Jurkat, Clone E6-1 (cell line): ENCODE measurements at regions not wholly inside any gene's neighbourhood (a gene's known extent, or its start where the extent isn't known, plus 50 kb on each side); places are given as distances from the start of the nearest gene placed in this dataset.
"Not testable (repeated sequence)": the region's sequence is repeated elsewhere in the genome, so short reads cannot be mapped to it uniquely, and the experiment has no call there.

Source experiments
- DNase-seq: peaks from one replicate; pipeline ENCODE4 v3.0.0-alpha.2; 2011; ENCODE audit warnings: low read depth, low spot score
- H3K4me3 ChIP-seq: 2 replicates; pipeline ENCODE4 v1.5.1; 2011; ENCODE audit warnings: mild to moderate bottlenecking, low read length, control low read depth, moderate library complexity

DNA sequence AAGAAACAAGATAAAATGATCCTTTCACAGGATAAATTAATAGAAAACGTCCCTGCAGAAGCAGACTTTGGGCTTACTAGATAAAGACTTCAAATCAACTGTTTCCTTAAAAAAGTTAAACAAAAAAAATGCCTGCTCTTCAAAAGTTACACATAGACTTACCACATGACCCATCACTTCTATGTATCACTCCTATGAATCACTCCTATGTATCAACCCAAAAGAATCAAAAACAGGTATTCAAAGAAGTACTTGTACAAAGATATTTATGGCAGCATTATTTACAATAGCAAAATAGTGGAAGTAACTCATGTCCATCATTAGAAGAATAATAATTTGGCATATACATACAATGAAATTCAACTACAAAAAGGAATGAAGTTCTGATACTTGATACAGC, 56.3 kb upstream of the PRDM9 start:
- no peak for DNase-seq
- H3K4me3 ChIP-seq, result no peak overlapping the region

DNA sequence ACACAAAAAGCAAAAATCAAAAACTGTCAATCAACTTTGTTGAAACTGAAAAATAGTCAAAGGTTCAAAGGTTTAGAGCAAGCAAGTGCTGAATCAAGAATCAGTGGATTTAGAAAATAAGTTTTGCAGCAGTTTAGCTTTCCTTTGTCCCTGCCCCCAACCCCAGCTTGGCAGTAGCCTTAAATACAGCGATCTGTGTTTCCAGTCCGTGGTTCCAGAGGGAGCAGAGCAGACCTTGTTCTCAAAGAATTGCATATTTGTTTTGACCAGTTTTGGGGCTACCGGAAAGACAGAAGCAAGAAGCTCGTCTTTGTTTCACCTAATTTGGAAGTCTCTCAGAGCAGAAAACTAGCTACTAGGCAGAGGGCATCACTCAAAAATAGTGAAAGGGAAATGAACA, 57.2 kb upstream of the PRDM9 start:
- no peak overlapping the region for H3K4me3 ChIP-seq
- no peak for DNase-seq

DNA sequence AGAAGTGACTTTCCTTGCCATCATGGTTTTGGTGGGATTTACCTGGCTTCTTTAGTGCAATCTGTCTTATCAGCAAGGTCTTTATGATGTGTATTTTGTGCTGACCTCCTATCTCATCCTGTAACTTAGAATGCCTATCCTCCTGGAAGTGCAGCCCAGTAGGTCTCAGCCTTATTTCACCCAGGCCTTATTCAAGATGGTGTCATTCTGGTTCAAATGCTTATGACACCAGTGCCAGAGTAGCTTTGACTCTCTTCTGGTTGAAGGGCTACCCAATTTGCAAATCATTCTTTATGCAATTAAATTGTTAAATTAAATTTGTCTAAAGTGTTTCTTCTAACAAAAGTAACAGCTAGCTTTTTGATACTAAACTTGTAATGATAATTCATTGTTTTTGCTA, 58.8 kb upstream of the PRDM9 start:
- DNase-seq, result no peak
- H3K4me3 ChIP-seq, result no peak overlapping the region

DNA sequence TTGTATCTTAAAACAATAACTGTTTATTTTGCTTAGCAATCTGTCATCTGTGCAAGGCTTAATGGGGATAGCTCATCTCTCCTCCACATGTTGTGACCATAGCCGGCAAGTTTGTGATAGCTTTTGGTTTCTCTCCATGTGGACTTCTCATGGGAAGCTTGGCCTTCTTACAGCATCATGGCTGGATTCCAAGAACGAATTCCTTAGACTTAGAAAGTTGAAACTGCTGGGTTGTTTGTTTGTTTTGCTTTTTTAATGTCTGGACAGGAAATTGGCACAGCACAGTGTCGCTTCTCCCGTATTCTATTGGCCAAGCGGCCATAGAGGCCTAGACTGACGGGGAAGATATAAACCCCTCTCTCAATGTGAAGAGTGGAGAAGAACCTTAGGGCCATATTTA, 61.0 kb upstream of the PRDM9 start:
- no peak overlapping the region for H3K4me3 ChIP-seq
- no peak for DNase-seq

DNA sequence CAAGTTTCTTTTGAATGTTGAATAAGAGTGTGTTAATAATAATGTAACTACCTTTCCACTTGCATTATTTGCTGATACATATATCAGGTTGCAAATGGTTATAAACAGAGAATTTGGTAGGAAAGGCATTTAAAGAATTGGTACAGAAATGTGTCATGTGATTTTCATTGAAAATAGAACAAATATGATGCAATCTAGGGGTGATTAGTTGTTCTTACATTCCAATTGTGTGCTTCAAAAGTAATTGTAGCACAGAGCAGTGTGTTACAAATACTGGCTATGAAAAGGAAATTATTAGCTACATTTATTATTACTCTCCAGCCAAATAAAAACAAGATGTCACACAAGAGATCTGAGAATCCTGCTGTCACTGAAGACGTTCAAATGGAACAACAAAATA, 61.8 kb upstream of the PRDM9 start:
- no peak for DNase-seq
- no peak overlapping the region for H3K4me3 ChIP-seq

DNA sequence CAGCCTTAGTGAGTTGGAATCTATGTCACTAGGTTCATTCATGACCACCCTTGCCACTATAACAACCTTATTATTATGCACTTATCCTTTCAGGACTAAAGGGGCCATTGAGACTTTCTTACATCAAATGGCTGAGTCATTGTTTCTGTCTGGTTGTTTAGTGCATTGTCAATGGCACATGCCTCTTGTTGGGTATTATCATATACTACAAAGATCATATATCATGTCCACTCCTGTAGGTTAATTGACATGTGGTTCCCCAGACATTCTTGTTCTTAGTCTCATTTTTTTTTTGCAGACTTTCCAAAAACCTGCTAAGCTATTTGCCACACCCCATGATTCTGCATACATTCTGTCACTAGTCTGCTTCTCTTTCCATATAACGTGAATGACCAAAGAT, 66.7 kb upstream of the PRDM9 start:
- H3K4me3 ChIP-seq, result no peak overlapping the region
- no peak for DNase-seq

DNA sequence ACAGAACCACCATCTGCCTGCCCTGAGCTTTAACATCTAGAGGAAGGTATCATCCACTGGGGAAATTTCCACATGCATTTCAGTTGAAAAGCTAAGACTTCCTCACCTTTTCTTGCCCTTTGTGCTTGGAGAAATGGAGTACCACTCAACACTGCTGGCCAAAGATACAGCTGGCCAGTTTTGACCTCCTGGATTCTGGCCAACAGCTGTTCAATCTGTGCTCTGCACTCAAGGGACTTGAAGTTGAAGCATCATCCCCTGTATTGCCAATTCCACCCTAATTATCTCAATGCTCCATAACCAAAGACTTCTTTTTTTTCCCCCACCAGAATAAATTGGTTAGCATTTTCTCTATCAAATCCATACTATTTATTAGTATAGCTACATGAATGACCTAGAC, 70.4 kb upstream of the PRDM9 start:
- no peak for DNase-seq
- no peak overlapping the region for H3K4me3 ChIP-seq

DNA sequence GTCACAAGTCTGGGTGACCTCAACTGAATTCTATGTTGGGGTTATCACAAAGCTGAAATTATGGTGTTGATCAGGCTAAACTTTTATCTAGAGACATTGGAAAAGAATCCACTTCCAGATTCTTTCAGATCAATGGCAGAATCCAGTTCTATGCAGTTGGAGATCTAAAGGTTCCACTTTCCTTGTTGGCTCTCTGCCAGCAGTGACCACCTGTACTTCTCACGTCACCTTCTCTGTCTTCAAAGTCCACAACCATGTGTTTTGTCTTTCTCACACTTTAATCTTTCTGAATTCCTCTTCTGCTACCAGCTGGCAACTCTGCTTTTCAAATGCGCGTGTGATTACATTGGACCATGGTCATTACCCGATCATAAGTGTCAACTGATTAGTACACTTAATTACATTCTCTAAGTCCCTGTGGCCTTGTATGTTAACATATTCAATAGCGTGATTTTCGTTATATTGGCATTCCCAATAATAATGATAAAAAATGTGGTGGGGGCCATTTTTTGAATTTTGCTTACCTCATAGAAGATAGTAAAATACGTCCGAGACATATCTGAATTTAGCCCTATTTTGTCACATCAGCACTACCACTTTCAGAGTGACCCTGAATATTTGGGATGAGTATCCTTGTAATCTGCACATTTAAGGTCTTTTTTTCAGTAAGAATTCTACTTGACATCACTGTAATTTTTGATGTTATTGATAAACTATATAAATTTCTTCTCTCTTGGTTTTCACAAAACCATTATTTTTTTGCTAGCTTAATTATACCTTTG, 73.7 kb upstream of the PRDM9 start:
- DNase-seq, result no peak
- H3K4me3 ChIP-seq, result no peak overlapping the region

DNA sequence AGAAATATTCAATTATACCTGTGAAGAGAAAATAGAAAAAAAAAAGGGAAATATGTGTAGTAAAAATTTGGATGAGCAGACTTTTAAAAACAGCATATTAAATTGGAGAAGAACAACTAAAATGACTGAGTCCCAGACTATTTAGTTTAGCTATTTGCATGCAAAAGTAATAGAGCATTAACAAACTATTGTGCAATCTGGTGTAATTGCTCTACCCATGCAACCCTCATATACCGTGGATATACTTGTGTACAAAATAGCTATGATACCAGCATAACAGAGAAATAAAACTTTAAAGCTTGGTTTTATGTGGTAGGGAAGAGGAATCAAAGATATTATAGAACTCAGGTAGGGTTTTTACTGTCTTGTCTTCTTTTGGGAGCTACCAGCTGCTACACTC, 78.7 kb upstream of the PRDM9 start:
- DNase-seq, result no peak

DNA sequence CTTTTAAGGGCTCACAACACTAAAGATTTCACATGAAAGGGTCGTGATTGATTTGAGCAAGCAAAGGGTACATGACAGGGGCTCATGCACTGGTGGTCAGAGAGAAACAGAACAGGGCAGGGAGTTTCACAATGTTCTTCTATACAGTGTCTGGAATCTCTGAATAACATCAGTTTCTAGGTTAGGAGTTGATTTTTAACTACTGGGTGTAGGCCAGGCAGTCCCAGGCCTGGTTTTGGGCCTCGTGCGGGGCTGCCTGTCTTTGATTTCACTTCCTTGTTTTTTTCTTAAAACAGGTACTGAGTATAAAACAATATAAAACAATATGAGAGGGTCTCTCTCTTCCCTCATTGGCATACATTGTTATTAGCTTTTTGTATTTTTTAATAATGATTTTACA, 87.2 kb upstream of the PRDM9 start:
- not testable (repeated sequence) for DNase-seq, H3K4me3 ChIP-seq

More for the DNA sequence above, 78.7 kb upstream of the PRDM9 start:
- H3K4me3 ChIP-seq, result no peak overlapping the region

DNA sequence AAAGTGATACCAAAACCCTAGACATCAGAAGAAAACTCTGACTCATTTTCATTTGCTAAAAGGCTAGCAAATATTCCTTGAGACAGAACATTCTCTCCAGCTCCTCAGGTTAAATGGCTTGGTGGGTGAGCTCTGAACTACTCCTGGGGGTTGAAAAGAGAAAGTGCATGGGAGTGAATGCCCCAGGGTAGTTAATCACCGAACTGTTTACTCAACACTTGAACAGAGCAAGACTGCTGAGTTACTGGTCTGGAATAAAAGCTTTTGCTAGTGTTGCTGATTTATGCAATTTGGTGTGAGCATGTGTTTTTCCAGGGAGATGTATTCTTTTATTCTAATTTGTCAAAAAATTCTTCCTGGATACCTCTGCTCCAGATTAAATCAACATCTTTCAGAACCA, 88.3 kb upstream of the PRDM9 start:
- no peak for DNase-seq
- no peak overlapping the region for H3K4me3 ChIP-seq

DNA sequence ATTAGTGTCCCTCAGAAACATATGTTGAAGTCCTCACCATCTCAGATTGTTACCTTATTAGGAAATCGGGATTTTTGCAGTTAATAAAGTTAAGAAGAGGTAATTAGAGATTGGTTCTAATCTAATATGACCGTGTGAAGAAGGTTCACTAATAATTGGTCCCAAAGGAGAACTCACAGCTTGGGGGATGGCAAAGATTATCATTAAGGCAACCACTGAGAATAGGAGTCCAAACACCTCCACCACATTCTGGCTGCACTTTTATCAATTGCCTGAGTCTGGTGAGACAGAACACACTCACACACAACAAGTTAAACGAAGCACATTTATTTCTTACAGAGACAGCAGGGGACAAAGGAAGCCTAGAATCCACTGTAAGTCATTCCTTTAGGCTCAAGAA, 94.9 kb upstream of the PRDM9 start:
- DNase-seq, result no peak
- H3K4me3 ChIP-seq, result no peak overlapping the region

DNA sequence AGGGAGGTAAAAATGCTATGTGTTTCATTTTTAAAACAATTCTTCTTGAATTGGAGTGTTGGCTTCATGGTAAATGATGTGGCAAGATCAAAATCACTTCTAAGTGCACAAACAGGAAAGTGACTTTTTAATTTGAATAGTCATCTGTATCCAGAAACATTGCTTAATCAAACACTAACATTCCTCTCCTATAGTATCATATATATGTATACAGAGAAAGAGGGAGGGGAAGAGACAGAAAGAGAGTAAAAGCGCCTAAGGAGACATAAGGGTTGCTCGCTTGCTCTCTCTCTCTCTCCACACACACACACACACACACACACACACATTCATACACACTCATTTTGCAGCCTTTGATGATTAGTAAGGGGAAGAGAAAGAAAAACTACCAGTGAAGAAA, 95.4 kb upstream of the PRDM9 start:
- no peak overlapping the region for H3K4me3 ChIP-seq
- no peak for DNase-seq

DNA sequence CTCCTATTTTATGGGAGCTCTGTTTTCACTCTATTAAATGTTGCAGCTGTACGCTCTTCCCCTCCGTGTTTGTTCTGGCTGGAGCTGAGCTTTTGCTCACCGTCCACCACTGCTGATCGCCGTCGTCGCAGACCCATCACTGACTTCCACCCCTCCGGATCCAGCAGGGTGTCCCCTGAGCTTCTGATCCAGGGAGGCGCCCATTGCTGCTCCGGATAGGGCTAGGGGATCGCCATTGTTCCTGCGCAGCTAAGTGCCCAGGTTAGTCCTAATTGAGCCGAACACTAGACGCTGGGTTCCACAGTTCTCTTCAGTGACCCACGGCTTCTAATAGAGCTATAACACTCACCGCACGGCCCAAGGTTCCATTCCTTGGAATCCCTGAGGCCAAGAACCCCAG, 96.2 kb upstream of the PRDM9 start:
- no peak for DNase-seq
- H3K4me3 ChIP-seq, result no peak overlapping the region

DNA sequence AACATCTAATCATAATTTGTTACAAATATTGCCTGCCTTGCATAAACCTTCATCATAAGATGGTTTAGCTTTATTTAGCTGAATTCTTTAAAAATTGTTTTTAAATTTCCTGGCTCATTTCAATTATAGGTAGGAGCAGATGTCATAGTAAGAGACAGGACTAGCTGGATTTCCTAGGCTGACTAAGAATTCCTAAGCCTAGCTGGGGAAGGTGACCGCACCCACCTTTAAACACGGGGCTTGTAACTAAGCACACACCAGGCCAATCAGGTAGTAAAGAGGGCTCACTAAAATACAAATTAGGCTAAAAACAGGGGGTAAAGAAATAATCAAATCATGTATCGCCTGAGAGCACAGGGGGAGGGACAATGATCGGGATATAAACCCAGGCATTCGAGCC, 96.6 kb upstream of the PRDM9 start:
- not testable (repeated sequence) for H3K4me3 ChIP-seq, DNase-seq

DNA sequence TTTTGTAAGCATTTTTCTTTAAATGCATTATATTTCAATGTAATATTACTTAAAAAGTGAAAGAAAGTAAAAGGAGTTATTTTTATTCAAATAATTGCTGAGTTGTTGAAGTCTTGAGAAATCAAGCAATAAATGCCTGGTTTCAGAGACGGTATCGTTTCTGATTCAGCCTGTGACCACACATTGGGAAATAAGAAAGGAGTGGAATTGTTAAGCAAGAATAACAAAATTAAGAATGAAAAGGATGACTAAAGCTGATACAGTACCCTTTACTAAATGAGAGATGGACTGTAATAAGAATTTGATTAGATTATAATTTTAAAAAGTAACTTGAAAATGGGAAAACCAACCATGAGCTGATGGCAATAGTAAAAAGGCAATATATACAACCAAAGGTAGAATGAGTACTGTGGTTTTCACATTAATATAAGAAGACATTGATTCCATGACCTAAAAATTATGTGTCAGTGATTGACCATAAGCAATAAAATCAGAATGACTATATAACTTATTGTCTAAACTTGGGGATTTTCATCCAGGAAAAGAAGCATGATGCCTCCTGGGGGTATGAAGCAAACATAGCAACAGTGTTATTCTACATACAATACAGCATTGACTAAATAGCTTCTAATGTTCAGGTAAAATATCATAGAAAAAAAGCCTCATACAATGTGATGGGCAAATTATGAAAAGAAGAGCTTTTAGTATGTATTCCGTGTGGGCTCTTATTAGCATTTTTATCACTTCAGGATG, 101.9 kb upstream of the PRDM9 start:
- no peak overlapping the region for H3K4me3 ChIP-seq
- no peak for DNase-seq

DNA sequence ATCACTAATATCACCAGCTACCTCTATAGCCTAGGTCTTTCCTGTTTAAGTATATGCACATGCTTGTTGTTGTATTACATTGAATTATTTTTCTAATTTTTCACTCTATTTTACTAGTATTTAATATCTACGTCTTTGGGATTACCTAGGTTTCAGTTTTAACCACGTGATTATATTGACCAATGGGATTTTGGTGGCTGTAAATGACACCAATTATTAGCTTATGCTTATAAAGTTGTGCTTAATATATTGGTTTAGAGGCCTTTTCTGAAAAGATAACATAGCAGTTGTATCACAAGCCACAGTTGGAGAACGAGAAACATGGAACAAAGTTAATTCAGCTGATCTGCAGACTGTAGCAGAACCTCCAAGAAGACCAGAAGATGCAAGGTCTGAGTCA, 104.8 kb upstream of the PRDM9 start:
- no peak for DNase-seq

DNA sequence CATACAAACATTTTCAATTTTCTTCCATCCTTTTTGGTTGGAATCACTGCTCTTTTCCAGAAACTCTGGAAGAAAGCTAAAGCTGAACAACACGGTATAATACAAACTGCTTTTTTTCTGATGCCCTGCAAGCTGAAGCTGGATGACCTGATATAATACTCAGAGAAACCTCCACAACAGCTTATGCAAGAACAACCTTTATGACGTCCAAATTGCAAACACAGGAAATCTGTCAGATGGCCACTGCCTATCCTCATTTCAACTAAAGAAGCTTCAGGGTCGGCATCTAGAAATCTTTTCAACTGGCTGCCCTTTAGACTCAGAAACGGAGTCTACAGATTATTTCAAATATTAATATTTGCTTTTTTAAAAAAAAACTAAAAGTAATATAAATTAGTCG, 106.5 kb upstream of the PRDM9 start:
- no peak for DNase-seq
- no peak overlapping the region for H3K4me3 ChIP-seq

More for the DNA sequence above, 104.8 kb upstream of the PRDM9 start:
- no peak overlapping the region for H3K4me3 ChIP-seq

DNA sequence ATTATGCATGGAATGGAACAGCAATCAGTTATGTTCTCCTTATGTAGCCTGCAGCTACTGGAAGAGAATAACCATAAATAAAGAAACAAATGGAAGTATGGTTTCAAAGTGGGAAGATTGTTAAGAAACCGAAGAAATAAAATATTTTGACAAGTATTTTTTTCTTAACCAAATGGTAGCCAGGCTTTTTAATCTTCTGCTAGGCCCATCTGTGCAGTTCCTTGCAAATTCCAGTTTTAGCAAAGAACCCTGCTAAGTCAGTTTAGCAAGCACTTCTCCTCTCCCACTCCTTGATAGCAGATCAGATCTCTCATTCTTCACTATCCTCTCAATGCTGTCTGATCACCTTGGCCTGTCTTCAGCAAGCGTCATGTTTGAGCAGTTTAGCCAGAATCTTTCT, 111.1 kb upstream of the PRDM9 start:
- DNase-seq, result no peak
- no peak overlapping the region for H3K4me3 ChIP-seq

DNA sequence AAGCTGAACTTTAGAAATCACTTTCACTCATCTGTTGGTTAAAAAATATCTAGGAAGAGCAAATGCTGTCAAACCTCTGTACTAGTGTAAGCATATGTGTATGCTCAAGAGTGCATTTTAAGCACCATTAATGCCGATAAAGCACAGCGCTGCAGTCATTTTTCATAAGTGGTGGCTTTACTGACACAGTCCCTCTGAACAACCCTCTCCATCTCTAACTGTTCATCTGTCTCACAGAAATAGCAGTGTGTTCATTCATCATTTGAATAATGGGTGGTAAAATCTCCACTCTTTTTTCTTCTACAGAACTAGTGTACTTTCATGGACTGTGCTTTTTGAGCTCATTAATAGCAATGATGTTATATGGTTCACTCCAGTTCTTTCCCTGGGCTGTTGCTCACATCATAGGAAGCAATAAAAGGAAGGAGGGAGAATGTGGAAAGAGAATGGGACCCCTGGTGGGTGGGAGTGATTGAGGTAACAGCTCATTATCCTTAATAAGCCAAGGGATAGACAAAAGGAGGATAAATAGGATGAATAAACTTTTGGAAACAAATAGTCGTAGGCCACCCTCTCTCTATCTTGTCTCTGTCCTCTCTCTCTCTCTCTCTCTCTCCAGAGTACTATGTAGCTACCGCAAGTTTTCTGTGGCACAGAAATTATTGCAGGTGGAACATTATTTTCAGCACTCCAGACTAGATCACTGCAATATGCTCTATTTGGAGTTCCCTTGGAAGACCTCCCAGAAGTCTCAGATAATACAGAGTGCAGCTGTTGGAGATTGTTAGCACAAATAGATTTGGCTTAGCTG, 117.9 kb upstream of the PRDM9 start:
- no peak overlapping the region for H3K4me3 ChIP-seq
- no peak for DNase-seq
